H1 (cell line): ENCODE measurements at regions not wholly inside any gene's neighbourhood (a gene's known extent, or its start where the extent isn't known, plus 50 kb on each side); places are given as distances from the start of the nearest gene placed in this dataset.

Source experiments
- CREB1 ChIP-seq: IDR thresholded peaks from 2 replicates; pipeline ENCODE4 v1.6.1; 2012; ENCODE audit warnings: inconsistent platforms
- JUND ChIP-seq: IDR thresholded peaks from 2 replicates; pipeline ENCODE4 v1.6.1; 2011; ENCODE audit warnings: mild to moderate bottlenecking, improper control_type of control experiment, low read length
- NRF1 ChIP-seq: IDR thresholded peaks from 2 replicates; pipeline ENCODE4 v1.6.1; 2011; ENCODE audit warnings: mild to moderate bottlenecking, low read depth, low read length, improper control_type of control experiment
- POLR2A ChIP-seq, 2 experiments: IDR thresholded peaks; 1 replicate in 1 of 2; 2 replicates in 1 of 2; pipeline ENCODE4 v1.6.1; 2011; ENCODE audit warnings: low read depth in 2 of 2, low read length in 2 of 2, mild to moderate bottlenecking in 2 of 2; ENCODE audit errors: control extremely low read depth in 1 of 2
- POLR2AphosphoS5 ChIP-seq: IDR thresholded peaks from 2 replicates; pipeline ENCODE4 v1.6.1; 2011; ENCODE audit warnings: low read depth, low read length
- YY1 ChIP-seq: IDR thresholded peaks from 2 replicates; pipeline ENCODE4 v1.6.1; 2011; ENCODE audit warnings: low read depth, mild to moderate bottlenecking, low read length
- TF ChIP-seq, protein P1 (sequence below), 3 experiments: IDR thresholded peaks; 1 replicate in 2 of 3; 2 replicates in 1 of 3; pipeline versions ENCODE4 v1.5.1 to v1.6.1; 2011; ENCODE audit warnings: low read length in 3 of 3, mild to moderate bottlenecking in 3 of 3, inconsistent platforms in 2 of 3, low read depth in 1 of 3, moderate library complexity in 1 of 3; ENCODE audit not compliant: insufficient read depth in 1 of 3; ENCODE audit errors: control extremely low read depth in 1 of 3

DNA sequence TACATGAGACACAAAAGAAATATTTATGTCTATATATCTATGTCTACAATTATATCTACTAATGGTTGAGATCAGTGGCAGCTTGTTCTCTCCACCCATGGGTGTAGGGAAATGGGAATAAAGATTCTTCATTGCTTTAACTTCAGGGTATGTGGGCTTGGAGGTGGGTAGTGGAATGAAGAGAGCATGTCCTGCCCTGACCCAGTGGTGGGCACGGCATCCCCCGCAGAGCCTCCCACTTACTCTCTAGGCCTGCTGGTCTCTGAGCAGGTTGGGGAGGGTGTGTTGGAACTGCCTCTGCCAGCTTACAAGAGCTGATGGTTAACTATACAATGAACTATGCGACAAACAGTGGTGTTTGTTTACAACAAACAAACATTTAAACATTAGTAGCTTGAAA lies 152.5 kb upstream of the SKOR2 start:
- TF ChIP-seq JUND (no peak), CREB1 (no peak), YY1 (no peak), POLR2AphosphoS5 (no peak), NRF1 (no peak), POLR2A (IDR thresholded peaks at IDR 0.05; ENCODE audit: control extremely low read depth in 1 of 2, low read depth in 2 of 2, low read length in 2 of 2) (no peak)
- TF ChIP-seq, protein P1, sequence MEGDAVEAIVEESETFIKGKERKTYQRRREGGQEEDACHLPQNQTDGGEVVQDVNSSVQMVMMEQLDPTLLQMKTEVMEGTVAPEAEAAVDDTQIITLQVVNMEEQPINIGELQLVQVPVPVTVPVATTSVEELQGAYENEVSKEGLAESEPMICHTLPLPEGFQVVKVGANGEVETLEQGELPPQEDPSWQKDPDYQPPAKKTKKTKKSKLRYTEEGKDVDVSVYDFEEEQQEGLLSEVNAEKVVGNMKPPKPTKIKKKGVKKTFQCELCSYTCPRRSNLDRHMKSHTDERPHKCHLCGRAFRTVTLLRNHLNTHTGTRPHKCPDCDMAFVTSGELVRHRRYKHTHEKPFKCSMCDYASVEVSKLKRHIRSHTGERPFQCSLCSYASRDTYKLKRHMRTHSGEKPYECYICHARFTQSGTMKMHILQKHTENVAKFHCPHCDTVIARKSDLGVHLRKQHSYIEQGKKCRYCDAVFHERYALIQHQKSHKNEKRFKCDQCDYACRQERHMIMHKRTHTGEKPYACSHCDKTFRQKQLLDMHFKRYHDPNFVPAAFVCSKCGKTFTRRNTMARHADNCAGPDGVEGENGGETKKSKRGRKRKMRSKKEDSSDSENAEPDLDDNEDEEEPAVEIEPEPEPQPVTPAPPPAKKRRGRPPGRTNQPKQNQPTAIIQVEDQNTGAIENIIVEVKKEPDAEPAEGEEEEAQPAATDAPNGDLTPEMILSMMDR (IDR thresholded peaks at IDR 0.05; ENCODE audit: control extremely low read depth in 1 of 3, insufficient read depth in 1 of 3, low read depth in 1 of 3, low read length in 3 of 3) = no peak
